ENCODE measurements at regions not wholly inside any gene's neighbourhood (a gene's known extent, or its start where the extent isn't known, plus 50 kb on each side); places are given as distances from the start of the nearest gene placed in this dataset.

DNA sequence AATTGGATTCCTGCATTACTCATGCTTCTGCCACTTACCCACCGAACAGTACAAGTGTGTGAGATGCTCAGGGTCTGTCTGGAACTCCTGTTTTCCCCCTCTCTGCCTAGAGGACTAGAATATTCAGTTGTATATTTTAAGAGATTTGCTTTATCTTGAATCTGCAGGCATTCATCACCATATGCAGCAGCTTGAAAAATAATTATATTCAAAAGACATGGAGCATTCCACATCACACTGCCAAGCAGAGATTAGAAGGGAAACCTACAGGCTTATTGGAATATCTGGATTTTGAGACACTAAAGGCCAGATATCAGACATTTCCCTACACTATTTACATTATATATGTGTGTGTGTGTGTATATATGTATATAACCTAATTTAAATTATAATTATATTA lies 382.8 kb upstream of the POM121L12 start:
- TF ChIP-seq EZH2 (IDR thresholded peaks at IDR 0.05) (no peak), CTCF (IDR thresholded peaks at IDR 0.05) (no peak), EZH2phosphoT487 (IDR thresholded peaks at IDR 0.05) (no peak)

Data from neural progenitor cell (in vitro differentiated cells).